Endothelial cell of umbilical vein (primary cell): ENCODE measurements at regions not wholly inside any gene's neighbourhood (a gene's known extent, or its start where the extent isn't known, plus 50 kb on each side); places are given as distances from the start of the nearest gene placed in this dataset.

Experiments used
- BruUV-seq: library from RNA; stranded (reverse); fragments of 400-500 nt; replicated peaks from 2 replicates; lab custom pipeline; 2021; lab: Mats Ljungman, UMichigan
- CTCF ChIA-PET: fragments of 300-600, 350-600 bp; sonication (Branson Sonifier 250); formaldehyde crosslinking; loops from one replicate; lab custom pipeline; 2021; ENCODE audit warnings: antibody characterized with exemption, inconsistent platforms; lab: Charles Lee
- POLR2A ChIA-PET: fragments of 300-600, 350-600 bp; sonication (Branson Sonifier 250); formaldehyde crosslinking; loops from one replicate; lab custom pipeline; 2021; ENCODE audit warnings: antibody characterized with exemption, inconsistent platforms; lab: Charles Lee
- DNase-seq: peaks from one replicate; pipeline ENCODE4 v3.0.0-alpha.2; 2011; ENCODE audit warnings: low read depth, low spot score
- FAIRE-seq: peaks from 2 replicates; lab custom pipeline; 2011; peaks lifted over from hg19 to GRCh38; lab: Jason Lieb, UNC
- H2AFZ ChIP-seq: 2 replicates; pipeline ENCODE4 v1.6.0; 2012; ENCODE audit warnings: low read depth, low read length, control low read depth, inconsistent platforms
- H3K27ac ChIP-seq: 2 replicates; pipeline ENCODE4 v1.5.1; 2011; ENCODE audit warnings: low read depth, mild to moderate bottlenecking, control low read depth, low read length, moderate library complexity; ENCODE audit not compliant: insufficient read depth
- H3K27me3 ChIP-seq, 2 experiments: 2 replicates each; pipeline versions ENCODE4 v1.6.0 to v1.6.1; 2011; ENCODE audit warnings: low read length in 2 of 2, mixed read lengths in 1 of 2; ENCODE audit not compliant: control insufficient read depth in 2 of 2, insufficient read depth in 2 of 2
- H3K36me3 ChIP-seq, 2 experiments: 2 replicates in 1 of 2; 3 replicates in 1 of 2; pipeline ENCODE4 v1.5.1; 2011; ENCODE audit warnings: low read length in 2 of 2, mild to moderate bottlenecking in 1 of 2, moderate library complexity in 1 of 2; ENCODE audit not compliant: control insufficient read depth in 2 of 2, insufficient read depth in 2 of 2; ENCODE audit errors: extremely low read depth in 1 of 2
- H3K4me1 ChIP-seq: 3 replicates; pipeline ENCODE4 v1.5.1; 2011; ENCODE audit warnings: mild to moderate bottlenecking, low read length; ENCODE audit not compliant: control insufficient read depth, insufficient read depth; ENCODE audit errors: extremely low read depth
- H3K4me2 ChIP-seq: 2 replicates; pipeline ENCODE4 v1.6.1; 2011; ENCODE audit warnings: low read length, control low read depth, mixed read lengths; ENCODE audit not compliant: insufficient read depth
- H3K4me3 ChIP-seq, 3 experiments: fragments of 200-600 bp in 1 of 3; sonication (generic), shearing (Covaris generic) in 1 of 3; replicated peaks in 1 of 3; 2 replicates each; pipeline ENCODE4 v1.5.1; 2011 to 2016; ENCODE audit warnings: control low read depth in 3 of 3, low read length in 3 of 3, mild to moderate bottlenecking in 2 of 3, inconsistent platforms in 1 of 3, low read depth in 1 of 3, moderate library complexity in 1 of 3; ENCODE audit not compliant: insufficient read depth in 1 of 3
- H3K79me2 ChIP-seq: 2 replicates; pipeline ENCODE4 v1.6.0; 2012; ENCODE audit warnings: low read length, inconsistent platforms; ENCODE audit not compliant: control insufficient read depth, insufficient read depth
- H3K9ac ChIP-seq: replicated peaks from 2 replicates; pipeline ENCODE3; 2011; ENCODE audit warnings: low read length, control low read depth; ENCODE audit not compliant: insufficient read depth; ENCODE audit errors: extremely low read depth
- H3K9me1 ChIP-seq: replicated peaks from 3 replicates; pipeline ENCODE4 v1.6.0; 2011; ENCODE audit warnings: mild to moderate bottlenecking, low read length; ENCODE audit not compliant: control insufficient read depth, insufficient read depth; ENCODE audit errors: extremely low read depth
- H3K9me3 ChIP-seq: replicated peaks from 2 replicates; pipeline ENCODE4 v1.5.1; 2012; ENCODE audit warnings: low read length, inconsistent platforms; ENCODE audit not compliant: control insufficient read depth, insufficient read depth
- H4K20me1 ChIP-seq: replicated peaks from 2 replicates; pipeline ENCODE3; 2011; ENCODE audit warnings: mild to moderate bottlenecking, low read length; ENCODE audit not compliant: control insufficient read depth, insufficient read depth; ENCODE audit errors: extremely low read depth
- EZH2 ChIP-seq: IDR thresholded peaks from 2 replicates; pipeline ENCODE4 v1.6.1; 2012; ENCODE audit warnings: borderline replicate concordance, low read depth, mild to moderate bottlenecking, moderate library complexity, low read length, inconsistent platforms; ENCODE audit not compliant: severe bottlenecking
- FOS ChIP-seq: IDR thresholded peaks from 2 replicates; pipeline ENCODE4 v1.6.1; 2011; ENCODE audit warnings: mild to moderate bottlenecking, low read length, moderate library complexity, borderline replicate concordance; ENCODE audit not compliant: insufficient read depth
- GATA2 ChIP-seq: IDR thresholded peaks from 2 replicates; pipeline ENCODE4 v1.7.0; 2011; ENCODE audit warnings: low read depth, mild to moderate bottlenecking, moderate library complexity, mixed read lengths, low read length; ENCODE audit not compliant: insufficient read length, insufficient read depth
- JUN ChIP-seq: IDR thresholded peaks from 2 replicates; pipeline ENCODE4 v1.6.1; 2011; ENCODE audit warnings: borderline replicate concordance, low read depth; ENCODE audit not compliant: insufficient read length, insufficient read depth
- MYC ChIP-seq: IDR thresholded peaks from one replicate; pipeline ENCODE4 v1.6.1; 2011; ENCODE audit warnings: mild to moderate bottlenecking, low read depth, low read length
- POLR2A ChIP-seq: IDR thresholded peaks from 2 replicates; pipeline ENCODE4 v1.6.1; 2012; ENCODE audit warnings: low read depth, mild to moderate bottlenecking, control low read depth, low read length
- POLR2AphosphoS5 ChIP-seq: IDR thresholded peaks from 2 replicates; pipeline ENCODE4 v1.6.1; 2012; ENCODE audit warnings: low read depth, mild to moderate bottlenecking, control low read depth, low read length, moderate library complexity; ENCODE audit not compliant: insufficient read depth
- dilution Hi-C: fragments of 300-500 bp; cut with MboI; formaldehyde crosslinking; loops from one replicate; pipeline ENCODE4 v1.15.0; 2019; ENCODE audit warnings: low sequenced_read_pairs; ENCODE audit not compliant: extremely low pct_ligation_motif_present
- intact Hi-C: fragments of 100-400 bp; cut with micrococcal nuclease; formaldehyde crosslinking; loops from one replicate; pipeline ENCODE4 v1.10.0; 2022
- TF ChIP-seq, protein P1 (sequence below): IDR thresholded peaks from 2 replicates; pipeline ENCODE4 v1.6.1; 2011; ENCODE audit not compliant: insufficient read depth, insufficient read length
- TF ChIP-seq, protein P2 (sequence below), 2 donors: IDR thresholded peaks; 1 replicate in 1 of 2; 2 replicates in 1 of 2; pipeline ENCODE4 v1.5.1; 2011; ENCODE audit warnings: low read length in 2 of 2, mild to moderate bottlenecking in 2 of 2, moderate library complexity in 2 of 2, control low read depth in 1 of 2, inconsistent platforms in 1 of 2, low read depth in 1 of 2; ENCODE audit not compliant: insufficient read depth in 1 of 2; ENCODE audit errors: extremely low read depth in 1 of 2

DNA sequence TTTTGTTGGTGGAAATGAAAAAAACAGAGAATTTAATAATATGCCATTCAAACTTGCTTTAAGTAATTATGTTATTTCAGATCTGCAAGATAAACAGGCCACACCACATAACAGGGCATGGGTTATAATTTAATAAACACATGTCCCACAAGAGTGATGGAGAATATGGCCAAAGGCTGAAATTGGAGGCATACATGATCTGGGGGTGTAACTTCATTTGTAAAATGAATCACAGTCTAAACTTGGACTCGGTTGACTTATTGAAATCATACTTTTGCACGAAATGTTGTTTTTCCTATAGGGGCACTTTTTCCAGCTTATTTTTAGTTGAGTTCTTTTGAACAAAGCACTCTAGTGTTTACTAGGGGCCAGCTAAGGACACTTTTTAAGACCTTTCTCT is 151.6 kb downstream of the TMEM26 start:
- TF ChIP-seq FOS (no peak), GATA2 (no peak), MYC (no peak), EZH2 (no peak), POLR2A (no peak)
- TF ChIP-seq, protein P1, sequence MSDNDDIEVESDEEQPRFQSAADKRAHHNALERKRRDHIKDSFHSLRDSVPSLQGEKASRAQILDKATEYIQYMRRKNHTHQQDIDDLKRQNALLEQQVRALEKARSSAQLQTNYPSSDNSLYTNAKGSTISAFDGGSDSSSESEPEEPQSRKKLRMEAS = no peak
- Histone ChIP-seq H3K9me1 (no peaks in the 10 kb centered on the region), H3K36me3 (no peaks in the 10 kb centered on the region), H3K79me2 (no peaks in the 10 kb centered on the region), H2AFZ (no peak overlapping the region), H3K4me2 (no peak overlapping the region), H4K20me1 (no peaks in the 10 kb centered on the region), H3K9ac (no peak overlapping the region), H3K9me3 (no peaks in the 10 kb centered on the region), H3K4me3 (no peak overlapping the region), H3K27ac (no peak overlapping the region), H3K4me1 (no peaks in the 10 kb centered on the region), H3K27me3 (no peaks in the 10 kb centered on the region)
- DNase-seq (no peak), FAIRE-seq (no peak)
- POLR2A ChIA-PET = no interaction called here
- CTCF ChIA-PET = no interaction called here
- BruUV-seq = no TSS peak
- dilution Hi-C loops (no loop called here), intact Hi-C loops (no loop called here)

DNA sequence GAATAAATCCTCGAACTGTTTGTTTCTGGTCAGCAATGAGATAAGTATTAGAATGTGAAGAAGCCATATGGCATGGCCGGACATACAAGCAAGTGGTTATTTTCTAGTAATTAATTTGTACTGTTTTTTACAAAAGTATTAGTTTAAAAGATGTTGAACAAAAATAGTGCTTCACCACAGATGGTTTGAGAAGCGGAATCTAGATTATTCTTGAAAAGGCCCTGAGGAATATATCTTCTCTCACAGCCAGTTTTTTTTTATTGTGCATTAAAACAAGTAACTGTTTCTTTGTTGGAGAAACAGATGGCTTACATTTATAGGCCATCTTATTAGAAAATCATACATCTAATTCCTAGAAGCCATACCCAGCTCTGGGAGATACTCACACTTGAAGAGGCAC is 153.3 kb downstream of the TMEM26 start:
- Histone ChIP-seq H3K4me1 (no peaks in the 10 kb centered on the region), H3K27ac (no peak overlapping the region), H3K4me2 (no peak overlapping the region), H4K20me1 (no peaks in the 10 kb centered on the region), H3K79me2 (no peaks in the 10 kb centered on the region), H3K9me1 (no peaks in the 10 kb centered on the region), H3K9me3 (no peaks in the 10 kb centered on the region), H2AFZ (no peak overlapping the region), H3K27me3 (no peaks in the 10 kb centered on the region), H3K9ac (no peak overlapping the region), H3K36me3 (no peaks in the 10 kb centered on the region), H3K4me3 (no peak overlapping the region)
- ChIA-PET CTCF (no interaction called here), POLR2A (no interaction called here)
- intact Hi-C loops (no loop called here), dilution Hi-C loops (no loop called here)
- no peak for DNase-seq
- BruUV-seq = no TSS peak
- no peak for FAIRE-seq
- TF ChIP-seq, protein P1 = no peak
- TF ChIP-seq FOS (no peak), POLR2AphosphoS5 (no peak), JUN (no peak), MYC (no peak), POLR2A (no peak), GATA2 (no peak), EZH2 (no peak)
- TF ChIP-seq, protein P2, sequence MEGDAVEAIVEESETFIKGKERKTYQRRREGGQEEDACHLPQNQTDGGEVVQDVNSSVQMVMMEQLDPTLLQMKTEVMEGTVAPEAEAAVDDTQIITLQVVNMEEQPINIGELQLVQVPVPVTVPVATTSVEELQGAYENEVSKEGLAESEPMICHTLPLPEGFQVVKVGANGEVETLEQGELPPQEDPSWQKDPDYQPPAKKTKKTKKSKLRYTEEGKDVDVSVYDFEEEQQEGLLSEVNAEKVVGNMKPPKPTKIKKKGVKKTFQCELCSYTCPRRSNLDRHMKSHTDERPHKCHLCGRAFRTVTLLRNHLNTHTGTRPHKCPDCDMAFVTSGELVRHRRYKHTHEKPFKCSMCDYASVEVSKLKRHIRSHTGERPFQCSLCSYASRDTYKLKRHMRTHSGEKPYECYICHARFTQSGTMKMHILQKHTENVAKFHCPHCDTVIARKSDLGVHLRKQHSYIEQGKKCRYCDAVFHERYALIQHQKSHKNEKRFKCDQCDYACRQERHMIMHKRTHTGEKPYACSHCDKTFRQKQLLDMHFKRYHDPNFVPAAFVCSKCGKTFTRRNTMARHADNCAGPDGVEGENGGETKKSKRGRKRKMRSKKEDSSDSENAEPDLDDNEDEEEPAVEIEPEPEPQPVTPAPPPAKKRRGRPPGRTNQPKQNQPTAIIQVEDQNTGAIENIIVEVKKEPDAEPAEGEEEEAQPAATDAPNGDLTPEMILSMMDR (IDR thresholded peaks at IDR 0.05; ENCODE audit: extremely low read depth in 1 of 2, insufficient read depth in 1 of 2, low read depth in 1 of 2, low read length in 2 of 2) = no peak
